ENCODE measurements at regions not wholly inside any gene's neighbourhood (a gene's known extent, or its start where the extent isn't known, plus 50 kb on each side); places are given as distances from the start of the nearest gene placed in this dataset.

DNA sequence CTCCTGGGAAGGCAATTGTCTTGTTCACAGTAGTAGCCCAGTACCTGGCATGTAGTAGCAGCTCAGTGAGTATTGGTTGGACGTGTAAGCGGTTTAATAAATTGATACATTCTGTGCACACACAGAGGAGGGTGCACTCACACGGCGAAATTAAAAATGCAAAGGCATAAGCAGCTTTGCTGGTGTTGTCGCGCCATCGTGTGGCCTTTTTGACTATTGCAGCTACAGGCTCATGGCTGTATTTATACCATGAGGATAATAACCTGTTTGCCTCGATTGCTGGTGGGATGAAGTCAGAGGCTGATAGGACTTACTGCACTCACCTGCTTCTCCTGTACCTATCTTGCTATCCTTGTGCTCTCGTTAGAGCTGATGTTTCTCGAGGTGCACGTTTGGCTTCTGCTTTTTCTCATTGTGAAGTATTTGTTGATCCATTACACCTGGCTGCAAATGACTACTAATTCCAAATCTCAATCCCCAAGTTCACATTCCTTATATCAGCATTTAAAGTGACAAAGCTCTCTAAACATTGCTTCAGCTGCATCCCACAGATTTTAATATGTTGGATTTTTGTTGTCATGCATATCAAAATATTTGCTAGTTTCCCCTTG is 61.5 kb downstream of the TBXT start:
- peaks cover 4% of the 10 kb centered on the region for H3K27me3 ChIP-seq
- no peak overlapping the region for H3K4me3 ChIP-seq
- DNase-seq (ENCODE audit: low read depth in 1 of 2, low spot score in 1 of 2), result peak; percentile 78 to 83
- no peak overlapping the region for H3K27ac ChIP-seq
- no peaks in the 10 kb centered on the region for H3K9me3 ChIP-seq (ENCODE audit: low read depth)
- H3K4me1 ChIP-seq (ENCODE audit: low read depth), result no peaks in the 10 kb centered on the region
- TF ChIP-seq, protein P1, sequence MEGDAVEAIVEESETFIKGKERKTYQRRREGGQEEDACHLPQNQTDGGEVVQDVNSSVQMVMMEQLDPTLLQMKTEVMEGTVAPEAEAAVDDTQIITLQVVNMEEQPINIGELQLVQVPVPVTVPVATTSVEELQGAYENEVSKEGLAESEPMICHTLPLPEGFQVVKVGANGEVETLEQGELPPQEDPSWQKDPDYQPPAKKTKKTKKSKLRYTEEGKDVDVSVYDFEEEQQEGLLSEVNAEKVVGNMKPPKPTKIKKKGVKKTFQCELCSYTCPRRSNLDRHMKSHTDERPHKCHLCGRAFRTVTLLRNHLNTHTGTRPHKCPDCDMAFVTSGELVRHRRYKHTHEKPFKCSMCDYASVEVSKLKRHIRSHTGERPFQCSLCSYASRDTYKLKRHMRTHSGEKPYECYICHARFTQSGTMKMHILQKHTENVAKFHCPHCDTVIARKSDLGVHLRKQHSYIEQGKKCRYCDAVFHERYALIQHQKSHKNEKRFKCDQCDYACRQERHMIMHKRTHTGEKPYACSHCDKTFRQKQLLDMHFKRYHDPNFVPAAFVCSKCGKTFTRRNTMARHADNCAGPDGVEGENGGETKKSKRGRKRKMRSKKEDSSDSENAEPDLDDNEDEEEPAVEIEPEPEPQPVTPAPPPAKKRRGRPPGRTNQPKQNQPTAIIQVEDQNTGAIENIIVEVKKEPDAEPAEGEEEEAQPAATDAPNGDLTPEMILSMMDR (IDR thresholded peaks at IDR 0.05; ENCODE audit: low read depth, low read length), result peak; percentile 87
- H3K36me3 ChIP-seq, result no peaks in the 10 kb centered on the region

GRCh38 chr6:166105341-166106075 is 62.1 kb downstream of the TBXT start:
- Histone ChIP-seq H3K9me3 (ENCODE audit: low read depth) (no peaks in the 10 kb centered on the region), H3K36me3 (no peaks in the 10 kb centered on the region), H3K27ac (no peak overlapping the region), H3K4me1 (ENCODE audit: low read depth) (no peaks in the 10 kb centered on the region), H3K4me3 (no peak overlapping the region), H3K27me3 (peaks cover 4% of the 10 kb centered on the region)
- DNase-seq (ENCODE audit: low read depth in 1 of 2, low spot score in 1 of 2), result no peak
- TF ChIP-seq, protein P1 (IDR thresholded peaks at IDR 0.05; ENCODE audit: low read depth, low read length), result no peak

DNA sequence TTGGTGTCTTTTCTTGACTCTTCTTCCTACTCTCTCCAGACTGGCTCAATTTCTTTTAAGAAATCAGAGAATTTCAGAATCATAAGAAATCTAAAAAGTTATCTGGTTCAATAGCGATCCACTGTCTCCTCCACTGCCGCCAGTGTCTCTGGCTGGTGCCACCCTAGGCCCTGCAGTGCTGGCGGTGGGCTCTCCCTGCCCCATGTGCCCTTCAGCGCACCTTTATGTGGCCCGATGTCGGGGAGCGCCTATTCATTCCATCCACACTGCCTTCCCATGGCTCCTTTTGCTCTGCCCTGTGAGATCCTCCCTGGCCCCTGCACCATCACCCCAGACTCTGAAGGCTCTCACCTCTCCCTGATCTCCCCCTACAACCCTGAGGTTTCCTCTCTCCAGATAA is 62.8 kb downstream of the TBXT start:
- Histone ChIP-seq H3K9me3 (ENCODE audit: low read depth) (no peaks in the 10 kb centered on the region), H3K27ac (no peak overlapping the region), H3K4me3 (no peak overlapping the region), H3K4me1 (ENCODE audit: low read depth) (no peaks in the 10 kb centered on the region), H3K27me3 (peaks cover 2% of the 10 kb centered on the region), H3K36me3 (no peaks in the 10 kb centered on the region)
- TF ChIP-seq, protein P1 (IDR thresholded peaks at IDR 0.05; ENCODE audit: low read depth, low read length), result no peak
- DNase-seq (ENCODE audit: low read depth in 1 of 2, low spot score in 1 of 2), result no peak

GRCh38 chr6:166104107-166104506 is 63.5 kb downstream of the TBXT start:
- TF ChIP-seq, protein P1 (IDR thresholded peaks at IDR 0.05; ENCODE audit: low read depth, low read length), result no peak
- Histone ChIP-seq H3K4me1 (ENCODE audit: low read depth) (no peaks in the 10 kb centered on the region), H3K27me3 (no peaks in the 10 kb centered on the region), H3K27ac (no peak overlapping the region), H3K4me3 (no peak overlapping the region), H3K9me3 (ENCODE audit: low read depth) (no peaks in the 10 kb centered on the region), H3K36me3 (no peaks in the 10 kb centered on the region)
- DNase-seq (ENCODE audit: low read depth in 1 of 2, low spot score in 1 of 2), result peak in 1 of 2 donors; percentile 40

- Histone ChIP-seq H3K4me1 (ENCODE audit: low read depth) (no peaks in the 10 kb centered on the region), H3K4me3 (no peak overlapping the region), H3K27ac (no peak overlapping the region), H3K36me3 (no peaks in the 10 kb centered on the region), H3K9me3 (ENCODE audit: low read depth) (no peaks in the 10 kb centered on the region), H3K27me3 (no peaks in the 10 kb centered on the region)
- no peak for DNase-seq (ENCODE audit: low read depth in 1 of 2, low spot score in 1 of 2)
- TF ChIP-seq, protein P1 (IDR thresholded peaks at IDR 0.05; ENCODE audit: low read depth, low read length), result no peak
Measured at GRCh38 chr6:166101819-166102419, 65.7 kb downstream of the TBXT start.
